GM19468 (cell line): ENCODE measurements at regions not wholly inside any gene's neighbourhood (a gene's known extent, or its start where the extent isn't known, plus 50 kb on each side); places are given as distances from the start of the nearest gene placed in this dataset.
"Not testable (repeated sequence)": the region's sequence is repeated elsewhere in the genome, so short reads cannot be mapped to it uniquely, and the experiment has no call there.

Experiments used
- ATAC-seq: cut with Tn5 transposase; IDR thresholded peaks from one replicate; pipeline ENCODE4 v1.9.1; 2021; ENCODE audit warnings: mild to moderate bottlenecking, moderate library complexity, moderate number of reproducible peaks; ENCODE audit not compliant: unreplicated experiment; ENCODE audit errors: extremely low read depth

- ATAC-seq: not testable (repeated sequence)
Measured at GRCh38 chr2:207344596-207345394, 179.0 kb upstream of the KLF7 start.

GRCh38 chr2:207351171-207351570 lies 178.6 kb upstream of the CREB1 start:
- no peak for ATAC-seq

DNA sequence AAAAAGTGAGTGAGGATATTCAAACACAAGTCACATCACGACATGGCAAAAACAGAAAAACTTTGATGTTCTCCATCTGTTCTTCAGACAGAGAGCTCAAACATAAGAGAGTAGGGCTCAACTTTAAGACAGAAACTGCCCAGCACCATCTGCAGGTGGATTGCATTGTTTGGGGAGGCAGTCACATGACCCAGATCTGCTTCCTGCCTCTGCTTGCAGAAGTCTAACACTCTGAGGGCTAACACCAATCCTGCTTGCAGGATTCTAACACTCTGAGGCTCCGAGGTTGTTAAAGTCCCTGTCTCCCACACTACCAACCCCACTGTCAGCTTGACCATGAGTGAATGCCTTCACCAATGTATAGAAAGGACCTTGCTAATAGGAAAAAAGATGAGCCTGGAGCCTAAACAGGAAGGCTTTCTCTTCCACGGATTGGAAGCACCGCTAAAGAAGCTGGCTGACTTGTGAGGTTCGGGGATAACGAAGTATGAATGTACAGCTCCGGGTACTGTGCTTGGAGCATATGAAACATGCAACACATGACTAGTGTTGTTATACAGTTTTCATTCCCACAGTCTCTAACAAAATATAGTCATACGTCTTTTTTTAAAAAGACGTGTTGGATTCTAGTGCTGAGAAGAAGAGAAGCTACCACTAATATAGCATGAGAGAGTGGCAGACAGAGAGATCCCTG lies 176.6 kb upstream of the CREB1 start:
- peak; percentile 27 for ATAC-seq

- ATAC-seq: no peak
Measured at GRCh38 chr2:207353836-207354235, 175.9 kb upstream of the CREB1 start.

GRCh38 chr2:207354462-207354861 lies 175.3 kb upstream of the CREB1 start:
- ATAC-seq: no peak

- ATAC-seq: no peak
Measured at GRCh38 chr2:207356567-207356966, 173.2 kb upstream of the CREB1 start.

DNA sequence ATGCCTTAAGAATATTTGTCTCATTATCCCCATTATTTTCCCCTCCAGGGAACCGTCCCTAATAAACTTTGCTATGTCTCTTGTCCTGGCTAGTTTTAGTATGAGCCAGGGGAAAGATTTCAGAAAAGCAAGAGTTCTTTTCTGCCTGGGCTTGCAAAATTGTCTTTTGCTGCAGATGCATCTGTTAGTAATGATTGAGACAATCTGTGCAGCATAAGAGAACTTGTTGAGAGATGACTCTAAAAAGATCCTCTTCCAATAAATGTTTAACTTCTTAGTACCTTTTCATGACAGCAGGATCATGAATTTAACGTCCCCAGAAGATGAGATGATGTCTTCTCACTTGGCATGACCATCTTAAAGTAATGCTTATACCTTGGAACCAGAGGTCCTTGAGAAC lies 172.5 kb upstream of the CREB1 start:
- ATAC-seq: no peak

DNA sequence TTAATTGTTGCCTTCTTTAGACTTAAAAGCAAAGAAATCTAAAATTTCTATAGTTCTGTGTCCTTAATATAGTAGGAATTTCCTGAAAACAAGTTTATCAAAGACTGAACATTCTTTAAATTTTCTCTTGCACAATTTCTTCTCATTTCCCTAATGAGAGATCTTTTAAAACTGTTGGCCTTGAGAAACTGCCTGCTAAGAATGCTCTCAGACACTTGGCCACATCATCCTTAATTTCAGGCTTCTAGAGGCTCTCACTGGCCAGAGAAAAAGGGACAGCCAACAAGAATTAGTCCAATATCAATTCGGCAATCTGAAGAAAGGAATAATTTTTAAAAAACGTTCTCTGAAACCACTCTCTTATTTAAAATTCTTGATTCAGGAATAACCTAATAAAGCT lies 167.0 kb upstream of the CREB1 start:
- no peak for ATAC-seq

GRCh38 chr2:207363761-207364290 lies 165.9 kb upstream of the CREB1 start:
- no peak for ATAC-seq

DNA sequence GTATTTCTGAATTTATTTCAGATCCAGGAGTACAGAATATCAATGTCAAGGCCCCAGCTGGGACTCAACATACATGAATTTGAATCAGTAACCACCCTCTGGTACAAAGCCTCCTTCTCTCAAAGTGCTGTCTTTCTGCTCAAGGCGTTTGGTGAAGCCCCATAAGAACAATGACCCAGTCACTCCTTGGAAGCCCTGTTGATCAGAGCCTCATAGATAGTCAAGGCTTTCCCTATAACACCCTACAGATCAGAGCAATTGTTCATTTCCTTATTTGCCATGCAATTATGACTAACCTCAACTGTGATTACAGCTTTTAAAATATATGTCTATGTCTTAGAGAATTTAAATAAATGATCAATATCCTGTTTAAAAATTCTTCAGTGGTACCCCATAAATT lies 159.1 kb upstream of the CREB1 start:
- no peak for ATAC-seq

GRCh38 chr2:207371877-207372276 lies 157.9 kb upstream of the CREB1 start:
- no peak for ATAC-seq

GRCh38 chr2:207372483-207372882 lies 157.3 kb upstream of the CREB1 start:
- ATAC-seq: no peak

- no peak for ATAC-seq
Measured at GRCh38 chr2:207375207-207375875, 154.4 kb upstream of the CREB1 start.

DNA sequence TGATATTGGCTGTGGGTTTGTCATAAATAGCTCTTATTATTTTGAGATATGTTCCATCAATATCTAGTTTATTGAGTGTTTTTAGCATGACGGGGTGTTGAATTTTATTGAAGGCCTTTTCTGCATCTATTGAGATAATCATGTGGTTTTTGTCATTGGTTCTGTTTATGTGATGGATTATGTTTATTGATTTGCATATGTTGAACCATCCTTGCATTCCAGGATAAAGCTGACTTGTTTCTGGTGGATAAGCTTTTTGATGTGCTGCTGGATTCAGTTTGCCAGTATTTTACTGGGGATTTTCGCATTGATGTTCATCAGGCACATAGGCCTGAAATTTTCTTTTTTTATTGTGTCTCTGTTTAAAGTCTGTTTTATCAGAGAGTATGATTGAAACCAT lies 151.1 kb upstream of the CREB1 start:
- ATAC-seq: not testable (repeated sequence)

GRCh38 chr2:207385076-207385475 lies 144.7 kb upstream of the CREB1 start:
- ATAC-seq: no peak

- ATAC-seq: no peak
Measured at GRCh38 chr2:207385903-207386302, 143.9 kb upstream of the CREB1 start.

DNA sequence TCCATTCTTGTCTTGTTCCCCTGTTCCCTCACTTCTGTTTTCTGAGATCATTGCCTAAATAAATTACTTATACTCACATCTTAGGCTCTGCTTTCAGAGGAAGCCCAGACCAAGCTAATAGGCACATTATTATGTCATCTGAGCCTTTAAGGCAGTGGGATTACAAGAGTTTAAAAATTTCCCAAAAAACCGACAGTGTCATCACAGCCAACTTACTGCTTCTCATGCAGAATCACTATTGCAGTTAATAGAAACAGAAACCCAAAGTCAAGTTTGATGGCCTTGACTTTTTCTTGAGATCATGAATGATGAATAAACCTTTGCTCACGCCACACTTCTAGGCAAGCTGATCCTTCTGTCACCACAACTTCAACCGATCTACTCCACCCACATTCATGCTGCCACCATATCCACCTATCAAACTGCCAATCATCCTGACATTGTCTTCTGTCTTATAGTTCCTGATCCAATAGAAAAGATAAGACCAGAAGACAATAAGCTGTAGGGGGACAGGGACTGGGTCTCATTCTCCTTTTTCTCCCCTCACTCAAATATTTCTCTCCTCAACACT lies 142.7 kb upstream of the CREB1 start:
- ATAC-seq: no peak

GRCh38 chr2:207390302-207391095 lies 139.3 kb upstream of the CREB1 start:
- ATAC-seq: no peak

DNA sequence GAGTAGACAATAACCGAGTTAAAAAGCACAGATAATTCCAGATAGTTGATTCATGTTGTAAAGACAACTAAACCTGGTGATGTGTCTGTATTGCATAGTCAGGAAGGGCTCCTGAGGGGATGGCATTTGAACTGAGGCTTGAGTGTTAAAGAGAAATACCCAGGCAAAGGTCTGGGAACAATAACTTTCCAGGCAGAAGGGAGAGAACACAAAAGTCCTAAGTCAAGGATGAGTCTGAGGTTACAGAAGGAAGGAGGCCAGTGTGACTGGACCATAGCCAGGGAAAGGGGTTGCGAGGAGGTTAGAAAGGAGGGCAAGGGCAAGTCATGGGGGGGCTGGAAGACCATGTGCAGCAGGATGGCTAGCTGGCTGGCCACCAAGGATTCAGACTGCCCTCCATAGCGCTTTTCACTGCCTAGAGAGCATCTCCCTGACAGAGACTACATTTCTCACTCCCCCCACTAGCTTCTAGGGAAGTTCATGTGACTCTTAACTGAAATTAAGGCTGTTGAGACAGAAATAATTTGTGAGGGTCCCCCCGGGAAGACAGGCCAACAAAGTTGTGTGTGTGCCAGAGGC lies 135.5 kb upstream of the CREB1 start:
- no peak for ATAC-seq
